GF-D8 (cell line): ENCODE measurements at regions not wholly inside any gene's neighbourhood (a gene's known extent, or its start where the extent isn't known, plus 50 kb on each side); places are given as distances from the start of the nearest gene placed in this dataset.

Source experiments
- DNase-seq: peaks from one replicate; lab custom pipeline; 2025; lab: John Stamatoyannopoulos, UW

DNA sequence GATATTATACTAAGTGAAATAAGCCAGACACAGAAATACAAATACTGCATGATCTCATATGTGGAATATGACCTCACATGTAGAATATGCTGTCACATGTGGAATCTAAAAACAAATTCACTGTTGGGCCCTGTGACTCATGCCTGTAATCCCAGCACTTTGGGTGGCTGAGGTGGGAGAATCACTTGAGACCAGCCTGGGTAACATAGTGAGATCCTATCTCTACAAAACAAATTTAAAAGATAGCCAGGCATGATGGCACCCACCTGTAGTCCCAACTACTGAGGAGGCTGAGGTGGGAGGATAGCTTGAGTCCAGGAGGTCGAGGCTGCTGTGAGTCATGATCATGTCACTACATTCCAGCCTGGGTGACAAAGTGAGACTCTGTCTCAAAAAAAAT lies 160.3 kb downstream of the PTEN start:
- DNase-seq: no peak

GRCh38 chr10:88026031-88026430 lies 162.6 kb downstream of the PTEN start:
- DNase-seq: no peak

DNA sequence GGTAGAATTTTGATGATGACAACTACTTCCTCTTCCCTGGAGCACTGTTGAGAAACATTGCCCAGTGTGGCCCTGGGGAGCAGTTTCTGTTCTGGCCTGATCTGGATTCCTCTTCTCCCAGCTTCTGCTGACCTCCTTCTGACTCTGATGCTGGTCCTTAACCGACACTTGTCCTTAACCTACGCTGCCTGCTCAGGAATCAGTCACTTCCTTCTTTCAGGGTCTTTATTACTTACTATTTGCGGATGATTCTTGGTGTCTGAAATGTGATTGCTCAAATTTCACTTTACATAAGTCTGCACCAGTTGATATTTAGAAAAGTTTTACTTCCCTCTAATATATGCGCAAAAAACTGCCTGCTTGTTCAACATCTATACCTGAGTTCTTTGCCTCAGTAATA lies 164.1 kb downstream of the PTEN start:
- DNase-seq: peak; percentile 30

DNA sequence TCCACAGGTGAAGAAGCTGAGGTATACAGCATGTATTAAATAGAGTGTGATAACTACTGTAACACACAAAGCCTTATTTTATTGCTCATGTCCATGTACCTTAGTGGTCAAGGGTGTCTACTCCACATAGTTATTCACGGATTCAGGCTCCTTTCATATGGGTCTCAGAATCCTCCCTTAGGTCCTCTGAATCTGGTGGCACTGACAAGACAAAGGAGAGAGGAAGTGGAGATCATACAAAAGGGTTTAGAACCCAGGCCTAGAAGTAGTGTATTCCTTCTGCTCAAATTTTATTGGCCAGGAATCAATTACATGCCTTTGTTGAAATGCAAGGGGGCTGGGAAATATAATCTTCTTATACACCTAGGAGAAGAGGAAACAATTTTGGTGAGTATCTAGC lies 164.6 kb downstream of the PTEN start:
- no peak for DNase-seq

DNA sequence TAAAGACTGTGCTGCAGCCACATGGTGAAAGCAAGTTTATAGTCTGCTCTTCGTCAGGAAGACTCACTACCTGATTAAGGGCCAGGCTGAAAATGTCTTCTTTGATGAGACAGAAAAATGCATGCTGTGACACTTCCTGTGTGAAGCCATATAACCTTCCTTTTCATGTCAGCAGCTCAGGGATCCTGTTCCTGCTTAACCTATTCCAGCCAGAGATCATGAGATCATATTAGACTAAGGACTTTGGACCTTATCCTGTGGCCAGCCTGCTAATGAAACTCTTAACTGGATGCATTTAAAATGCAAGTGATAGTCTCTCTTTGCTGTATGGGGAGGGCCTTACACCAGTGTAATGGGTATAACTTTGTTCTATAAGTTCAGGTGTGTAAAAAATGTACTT lies 165.2 kb downstream of the PTEN start:
- DNase-seq: no peak

- DNase-seq: no peak
Observed at GRCh38 chr10:88032566-88032965, 169.1 kb downstream of the PTEN start.

GRCh38 chr10:88033385-88033784 lies 170.0 kb downstream of the PTEN start:
- no peak for DNase-seq

DNA sequence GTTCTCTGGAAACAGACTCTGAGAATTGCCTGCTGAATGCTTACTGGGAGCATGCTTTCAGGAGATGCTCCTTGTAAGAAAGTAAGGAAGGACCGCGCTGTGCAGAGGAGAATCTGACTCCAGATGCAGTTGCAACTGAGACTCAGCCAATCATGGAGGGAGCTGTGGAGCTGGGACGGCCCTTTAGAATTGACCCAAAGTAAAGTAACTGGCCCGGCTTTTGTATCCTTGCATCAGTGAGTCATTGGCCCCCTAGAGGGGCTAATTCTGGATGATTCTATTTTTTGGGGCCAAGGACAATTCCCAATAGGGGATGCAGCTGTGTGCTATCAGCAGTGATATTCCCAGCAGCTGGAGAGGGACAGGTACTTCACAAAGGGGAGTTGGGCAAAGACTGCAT lies 170.4 kb downstream of the PTEN start:
- no peak for DNase-seq

GRCh38 chr10:88036126-88036525 lies 172.7 kb downstream of the PTEN start:
- no peak for DNase-seq

- DNase-seq: no peak
Observed at GRCh38 chr10:88037623-88038022, 174.2 kb downstream of the PTEN start.

GRCh38 chr10:88038268-88038667 lies 174.8 kb downstream of the PTEN start:
- no peak for DNase-seq

DNA sequence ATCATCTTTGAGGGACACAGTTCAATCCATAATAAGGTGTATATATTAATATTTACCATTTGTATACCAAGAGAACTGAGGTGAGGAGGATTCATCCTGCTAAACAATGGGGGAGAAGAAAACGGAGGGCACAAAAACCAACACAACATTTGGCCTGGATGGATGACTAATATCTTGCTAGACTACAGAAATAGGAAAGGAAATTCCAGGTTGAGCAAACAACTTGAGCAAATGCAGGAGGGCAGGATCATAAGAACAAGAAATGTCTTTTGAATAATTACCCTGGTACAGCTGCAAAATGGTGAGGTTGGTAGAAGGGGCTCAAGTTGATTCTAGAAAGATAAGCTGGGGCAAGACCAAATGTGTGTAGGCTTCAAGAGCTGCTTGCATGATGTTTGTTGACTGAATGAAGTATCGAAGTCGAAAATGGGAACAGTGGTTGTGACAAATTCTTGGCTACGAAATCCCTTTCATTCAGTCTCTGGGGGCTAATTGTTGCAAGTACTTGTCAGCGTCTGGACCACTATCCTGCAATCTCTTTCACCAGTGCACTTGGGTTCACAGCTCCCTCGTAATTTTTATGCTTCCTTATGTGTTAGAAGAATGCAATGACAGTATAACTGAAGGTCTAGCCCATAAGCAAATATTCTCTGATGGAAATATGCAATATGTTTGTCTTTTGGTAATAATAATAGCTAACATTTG lies 176.2 kb downstream of the PTEN start:
- no peak for DNase-seq

- no peak for DNase-seq
Observed at GRCh38 chr10:88041243-88042159, 178.1 kb downstream of the PTEN start.

- no peak for DNase-seq
Observed at GRCh38 chr10:88042160-88043100, 179.0 kb downstream of the PTEN start.

DNA sequence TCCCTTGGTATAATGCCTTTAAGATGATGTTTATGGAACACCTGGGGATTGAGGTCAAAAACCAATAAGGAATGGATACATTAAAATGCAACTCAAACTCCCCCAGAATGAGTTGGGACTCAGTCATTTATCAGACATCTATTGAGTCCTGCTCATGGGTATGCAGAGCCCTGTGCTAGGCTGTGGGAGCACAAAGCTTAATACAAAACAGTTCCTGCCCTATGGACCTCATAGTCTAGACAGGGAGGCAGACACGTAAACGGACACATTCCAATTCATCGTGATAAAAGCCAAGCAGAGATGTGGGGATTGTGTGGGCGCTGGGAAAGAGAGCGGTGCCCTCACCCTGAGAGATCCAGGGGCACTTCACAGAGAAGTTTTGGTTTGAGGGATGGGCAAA lies 181.7 kb downstream of the PTEN start:
- DNase-seq: no peak

DNA sequence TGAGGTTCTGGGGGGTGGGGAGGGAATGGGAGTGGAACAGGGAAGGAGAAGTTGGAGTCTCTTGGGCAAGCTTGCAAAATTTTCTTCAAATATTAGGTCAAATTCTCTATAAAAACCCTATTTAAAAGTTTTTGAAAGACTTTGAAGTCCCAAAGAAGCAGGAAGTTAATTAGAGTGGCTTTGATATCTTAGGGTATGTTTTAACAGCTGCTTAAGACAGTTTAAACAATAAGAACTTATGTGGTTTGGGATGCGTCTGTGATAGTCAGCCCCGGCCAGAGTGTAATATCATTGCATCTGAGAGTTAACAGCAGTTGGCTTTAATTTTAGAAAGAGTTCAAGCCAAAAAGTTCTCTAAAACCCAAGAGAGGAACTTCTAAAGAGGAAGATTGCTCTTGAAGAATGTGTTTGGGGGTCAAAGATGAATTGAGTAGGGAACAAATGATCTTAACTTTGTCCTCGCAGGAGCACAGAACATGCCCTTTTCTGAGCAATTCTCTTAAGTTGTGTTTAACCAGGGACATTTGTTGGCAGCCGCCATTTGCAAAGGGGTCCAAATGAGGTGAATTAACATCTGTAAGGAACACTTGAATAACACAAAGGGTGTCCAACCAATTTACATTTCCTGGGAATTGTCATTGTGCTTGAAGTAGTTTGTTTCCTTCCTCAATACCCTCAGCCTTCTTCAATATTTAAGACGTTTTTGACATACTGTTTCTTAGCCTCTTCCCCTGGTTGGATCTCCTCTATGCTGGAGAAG lies 182.4 kb downstream of the PTEN start:
- no peak for DNase-seq

DNA sequence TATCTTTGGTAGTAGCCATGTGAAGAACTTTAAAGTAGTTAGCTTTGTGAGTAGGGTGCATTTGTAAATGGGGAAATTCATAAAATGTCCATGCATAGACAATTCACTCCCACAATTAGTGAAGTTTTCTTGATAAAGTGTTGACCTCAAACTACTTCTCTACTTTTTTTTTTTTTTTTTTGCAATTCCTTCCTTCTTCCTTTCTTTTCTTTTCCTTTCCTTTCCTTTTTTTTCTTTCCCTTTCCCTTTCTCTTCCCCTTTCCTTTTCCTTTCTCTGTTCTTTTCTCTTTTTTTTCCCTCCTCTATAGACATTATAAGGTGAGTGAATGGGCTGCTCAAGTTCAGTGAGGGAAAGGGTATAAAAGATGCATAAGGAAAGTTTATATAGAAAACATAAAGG lies 184.2 kb downstream of the PTEN start:
- DNase-seq: no peak

- DNase-seq: no peak
Observed at GRCh38 chr10:88048312-88048711, 184.9 kb downstream of the PTEN start.

- no peak for DNase-seq
Observed at GRCh38 chr10:88049204-88049603, 185.8 kb downstream of the PTEN start.

GRCh38 chr10:88057720-88058119 lies 194.3 kb downstream of the PTEN start:
- no peak for DNase-seq

DNA sequence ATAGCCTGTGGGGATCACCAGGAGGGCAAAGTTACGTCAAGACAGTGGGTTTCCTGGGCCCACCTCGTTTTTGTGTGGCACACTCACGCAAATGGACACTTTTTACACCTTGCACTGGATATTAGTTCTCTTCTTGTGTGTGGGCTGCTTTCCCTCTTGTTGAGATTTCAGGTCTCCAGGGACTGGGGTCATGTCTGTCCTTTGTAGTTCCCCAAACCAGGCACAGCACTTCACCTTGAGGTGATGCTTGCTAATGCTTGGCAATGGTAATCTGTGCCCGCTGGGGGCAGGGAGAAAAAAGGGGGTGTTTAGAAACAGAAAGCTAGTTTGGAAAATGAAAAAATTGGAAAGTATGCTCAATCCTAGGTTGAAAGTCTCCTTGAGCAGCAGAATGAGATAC lies 195.3 kb downstream of the PTEN start:
- no peak for DNase-seq

DNA sequence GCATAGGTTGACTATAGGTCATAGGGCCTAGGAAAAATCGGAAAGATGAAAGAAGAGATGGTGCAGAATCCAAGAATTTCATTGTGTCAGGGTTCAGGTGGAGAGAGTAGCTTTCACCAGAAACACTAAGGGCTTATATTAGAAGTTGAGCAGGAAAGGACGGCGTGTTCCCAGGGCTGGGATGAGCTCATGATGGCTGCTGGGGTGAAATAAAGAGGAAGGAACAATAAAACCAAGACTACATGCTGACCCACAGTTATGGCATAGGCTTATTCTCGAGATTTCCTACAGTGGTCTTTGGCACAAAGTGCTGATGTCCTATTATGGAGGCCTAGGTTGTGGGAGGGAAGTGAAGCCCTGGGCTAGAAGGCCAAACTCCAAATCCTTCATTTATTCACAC lies 195.8 kb downstream of the PTEN start:
- no peak for DNase-seq
